MCF 10A (cell line): ENCODE measurements at regions not wholly inside any gene's neighbourhood (a gene's known extent, or its start where the extent isn't known, plus 50 kb on each side); places are given as distances from the start of the nearest gene placed in this dataset.

Source experiments
- BruUV-seq: library from RNA; stranded (reverse); fragments of 400-500 nt; replicated peaks from 2 replicates; lab custom pipeline; 2021; lab: Mats Ljungman, UMichigan
- CTCF ChIA-PET: fragments of 300-600 bp; sonication (Branson Sonifier 250); formaldehyde crosslinking; extraction: SDS; loops from one replicate; lab custom pipeline; 2021; ENCODE audit warnings: antibody characterized with exemption, inconsistent platforms; lab: Yijun Ruan, JAX
- POLR2A ChIA-PET: fragments of 300-600, 350-650 bp; sonication (Branson Sonifier 250); formaldehyde crosslinking; extraction: SDS; loops from one replicate; lab custom pipeline; 2020; ENCODE audit warnings: antibody characterized with exemption, inconsistent platforms; lab: Yijun Ruan, JAX
- DNase-seq: peaks from one replicate; pipeline ENCODE4 v3.0.0-alpha.2; 2018; ENCODE audit not compliant: unreplicated experiment
- H3K27ac Mint-ChIP-seq: one replicate; pipeline ENCODE4 v1.8.0; 2022; ENCODE audit warnings: mild to moderate bottlenecking, low read depth, mixed read lengths; ENCODE audit not compliant: unreplicated experiment
- H3K27me3 Mint-ChIP-seq: one replicate; pipeline ENCODE4 v1.8.0; 2022; ENCODE audit warnings: mixed read lengths; ENCODE audit not compliant: insufficient read depth, unreplicated experiment
- H3K36me3 Mint-ChIP-seq: one replicate; pipeline ENCODE4 v1.8.0; 2022; ENCODE audit warnings: mild to moderate bottlenecking, moderate library complexity, mixed read lengths; ENCODE audit not compliant: insufficient read depth, unreplicated experiment
- H3K4me1 Mint-ChIP-seq: one replicate; pipeline ENCODE4 v1.8.0; 2022; ENCODE audit warnings: mixed read lengths; ENCODE audit not compliant: insufficient read depth, unreplicated experiment
- H3K4me3 Mint-ChIP-seq: one replicate; pipeline ENCODE4 v1.8.0; 2022; ENCODE audit warnings: mild to moderate bottlenecking, moderate library complexity, mixed read lengths; ENCODE audit not compliant: unreplicated experiment
- H3K9me3 Mint-ChIP-seq: one replicate; pipeline ENCODE4 v1.8.0; 2022; ENCODE audit warnings: mixed read lengths; ENCODE audit not compliant: unreplicated experiment
- intact Hi-C: fragments of 100-400 bp; cut with micrococcal nuclease; formaldehyde crosslinking; loops from 2 replicates; pipeline ENCODE4 v1.14.1; 2022
- TF ChIP-seq, protein P1 (sequence below): fragments of 200-600 bp; IDR thresholded peaks from one replicate; pipeline ENCODE4 v1.8.0; 2022; ENCODE audit warnings: antibody characterized with exemption, mild to moderate bottlenecking; ENCODE audit not compliant: unreplicated experiment

DNA sequence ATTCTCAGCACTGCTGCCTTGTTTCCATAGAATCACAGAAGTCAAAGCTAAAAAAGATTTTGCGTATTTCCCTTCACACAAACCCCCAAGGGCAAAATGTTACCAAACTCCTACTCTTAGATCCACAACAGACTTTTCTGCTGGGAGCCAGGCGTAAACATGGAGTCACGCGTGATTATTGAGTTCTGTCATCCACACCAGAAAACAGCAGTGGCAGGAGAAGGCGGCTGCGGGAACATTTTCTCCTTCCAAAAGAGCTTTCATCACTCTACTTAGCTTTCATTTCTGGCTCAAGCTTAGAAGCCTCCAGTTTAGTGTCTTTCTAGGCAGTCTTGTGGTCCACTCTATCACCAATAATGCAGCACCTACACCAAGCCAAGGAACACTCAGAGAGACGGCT, 712.9 kb upstream of the NRP1 start:
- TF ChIP-seq, protein P1, sequence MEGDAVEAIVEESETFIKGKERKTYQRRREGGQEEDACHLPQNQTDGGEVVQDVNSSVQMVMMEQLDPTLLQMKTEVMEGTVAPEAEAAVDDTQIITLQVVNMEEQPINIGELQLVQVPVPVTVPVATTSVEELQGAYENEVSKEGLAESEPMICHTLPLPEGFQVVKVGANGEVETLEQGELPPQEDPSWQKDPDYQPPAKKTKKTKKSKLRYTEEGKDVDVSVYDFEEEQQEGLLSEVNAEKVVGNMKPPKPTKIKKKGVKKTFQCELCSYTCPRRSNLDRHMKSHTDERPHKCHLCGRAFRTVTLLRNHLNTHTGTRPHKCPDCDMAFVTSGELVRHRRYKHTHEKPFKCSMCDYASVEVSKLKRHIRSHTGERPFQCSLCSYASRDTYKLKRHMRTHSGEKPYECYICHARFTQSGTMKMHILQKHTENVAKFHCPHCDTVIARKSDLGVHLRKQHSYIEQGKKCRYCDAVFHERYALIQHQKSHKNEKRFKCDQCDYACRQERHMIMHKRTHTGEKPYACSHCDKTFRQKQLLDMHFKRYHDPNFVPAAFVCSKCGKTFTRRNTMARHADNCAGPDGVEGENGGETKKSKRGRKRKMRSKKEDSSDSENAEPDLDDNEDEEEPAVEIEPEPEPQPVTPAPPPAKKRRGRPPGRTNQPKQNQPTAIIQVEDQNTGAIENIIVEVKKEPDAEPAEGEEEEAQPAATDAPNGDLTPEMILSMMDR = no peak
- no peaks in the 10 kb centered on the region for H3K9me3 Mint-ChIP-seq
- POLR2A ChIA-PET = no interaction called here
- peaks cover 11% of the 10 kb centered on the region for H3K27me3 Mint-ChIP-seq
- no peaks in the 10 kb centered on the region for H3K36me3 Mint-ChIP-seq
- CTCF ChIA-PET = interaction anchor here (0.6 kb wide), 1 partner anchor 1182 kb away, joined by 5 read pairs; no protein-coding TSS in a partner anchor
- no peak for DNase-seq
- no peak overlapping the region for H3K27ac Mint-ChIP-seq
- H3K4me3 Mint-ChIP-seq = no peak overlapping the region
- peaks cover 15% of the 10 kb centered on the region for H3K4me1 Mint-ChIP-seq
- BruUV-seq = no TSS peak
- intact Hi-C loops = no loop called here

- ChIA-PET CTCF (no interaction called here), POLR2A (no interaction called here)
- Mint-ChIP-seq H3K27me3 (peaks cover 11% of the 10 kb centered on the region), H3K9me3 (no peaks in the 10 kb centered on the region), H3K4me1 (peaks cover 15% of the 10 kb centered on the region), H3K36me3 (no peaks in the 10 kb centered on the region), H3K27ac (no peak overlapping the region), H3K4me3 (no peak overlapping the region)
- no peak for DNase-seq
- TF ChIP-seq, protein P1 = no peak
- BruUV-seq = no TSS peak
- intact Hi-C loops = no loop called here
Measured at GRCh38 chr10:34046506-34047034, 712.1 kb upstream of the NRP1 start.

DNA sequence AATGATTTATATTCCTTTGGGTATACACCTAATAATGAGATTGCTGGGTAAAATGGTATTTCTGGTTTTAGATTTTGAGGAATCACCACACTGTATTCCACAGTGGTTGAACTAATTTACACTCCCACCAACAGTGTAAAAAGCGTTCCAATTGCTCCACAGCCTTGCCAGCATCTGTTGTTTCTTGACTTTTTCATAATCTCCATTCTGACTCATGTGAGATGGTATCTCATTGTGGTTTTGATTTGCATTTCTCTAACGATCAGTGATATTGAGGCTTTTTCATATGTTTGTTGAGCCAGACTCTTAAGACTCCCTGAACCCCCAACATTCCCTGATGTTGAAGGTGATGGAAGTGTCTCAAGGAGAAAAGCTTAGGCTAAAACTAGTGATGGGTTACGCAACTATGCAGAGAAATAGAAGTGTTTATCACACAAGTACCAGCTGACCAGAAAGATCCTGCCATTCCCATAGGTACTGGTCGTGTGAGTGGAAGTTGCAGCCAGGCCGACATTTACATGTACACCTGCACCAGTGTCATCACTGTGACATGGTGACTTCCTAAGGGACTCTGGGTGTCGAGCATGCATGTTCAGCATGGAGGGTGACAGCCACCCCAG, 711.2 kb upstream of the NRP1 start:
- no TSS peak for BruUV-seq
- Mint-ChIP-seq H3K4me3 (no peak overlapping the region), H3K4me1 (peaks cover 15% of the 10 kb centered on the region), H3K9me3 (no peaks in the 10 kb centered on the region), H3K27ac (no peak overlapping the region), H3K36me3 (no peaks in the 10 kb centered on the region), H3K27me3 (peaks cover 11% of the 10 kb centered on the region)
- POLR2A ChIA-PET = no interaction called here
- CTCF ChIA-PET = interaction anchor here (0.6 kb wide), 1 partner anchor 1263 kb away, joined by 3 read pairs; no protein-coding TSS in a partner anchor
- intact Hi-C loops = no loop called here
- TF ChIP-seq, protein P1 = no peak
- DNase-seq = peak; percentile 25

DNA sequence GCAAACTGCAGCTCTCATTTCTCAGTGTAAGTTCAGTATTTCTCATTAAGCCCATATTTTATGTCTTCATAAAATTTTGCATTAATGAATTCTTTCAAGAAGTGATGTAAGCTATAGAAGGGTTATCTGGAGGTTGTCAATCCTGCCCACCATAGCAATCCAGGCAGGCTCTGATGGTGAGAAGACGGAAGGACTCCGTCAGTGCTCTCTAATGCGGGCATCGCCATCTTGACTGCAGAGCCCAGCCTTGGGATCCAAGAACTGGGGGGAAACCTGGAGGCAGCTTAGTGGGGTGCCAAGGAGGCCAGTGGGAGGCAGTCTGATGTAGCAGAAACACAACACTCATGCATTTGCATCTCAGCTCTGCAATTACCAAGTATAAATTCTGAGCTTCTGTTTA, 707.4 kb upstream of the NRP1 start:
- POLR2A ChIA-PET = no interaction called here
- DNase-seq = no peak
- CTCF ChIA-PET = no interaction called here
- H3K4me1 Mint-ChIP-seq = peaks cover 8% of the 10 kb centered on the region
- no peaks in the 10 kb centered on the region for H3K36me3 Mint-ChIP-seq
- no peak overlapping the region for H3K4me3 Mint-ChIP-seq
- peaks cover under 1% of the 10 kb centered on the region for H3K27me3 Mint-ChIP-seq
- TF ChIP-seq, protein P1 = no peak
- no peak overlapping the region for H3K27ac Mint-ChIP-seq
- H3K9me3 Mint-ChIP-seq = no peaks in the 10 kb centered on the region
- no TSS peak for BruUV-seq
- intact Hi-C loops = no loop called here
